ENCODE measurements at regions not wholly inside any gene's neighbourhood (a gene's known extent, or its start where the extent isn't known, plus 50 kb on each side); places are given as distances from the start of the nearest gene placed in this dataset.

- Mint-ChIP-seq H3K9me3 (no peaks in the 10 kb centered on the region), H3K36me3 (ENCODE audit: low read depth) (no peaks in the 10 kb centered on the region), H3K4me3 (no peak overlapping the region), H3K4me1 (ENCODE audit: low read depth) (no peaks in the 10 kb centered on the region), H3K27me3 (peaks cover 1% of the 10 kb centered on the region), H3K27ac (no peak overlapping the region)
- TF ChIP-seq CTCF (IDR thresholded peaks at IDR 0.05) = no peak
- POLR2A ChIA-PET = no interaction called here
- intact Hi-C loops (cut with micrococcal nuclease) = no loop called here
- ATAC-seq (no peak), DNase-seq (no peak)
- CTCF ChIA-PET = no interaction called here
Measured at GRCh38 chr1:166289309-166290050, 122.7 kb upstream of the FAM78B start.

GRCh38 chr1:166295656-166296055 is 128.9 kb upstream of the FAM78B start:
- no peak overlapping the region for H3K27ac Mint-ChIP-seq
- peaks cover 2% of the 10 kb centered on the region for H3K9me3 Mint-ChIP-seq
- no peak for TF ChIP-seq CTCF (IDR thresholded peaks at IDR 0.05)
- intact Hi-C loops (cut with micrococcal nuclease) = no loop called here
- no peak for DNase-seq
- ChIA-PET CTCF (no interaction called here), POLR2A (no interaction called here)
- no peaks in the 10 kb centered on the region for H3K36me3 Mint-ChIP-seq (ENCODE audit: low read depth)
- H3K4me3 Mint-ChIP-seq = no peak overlapping the region
- no peaks in the 10 kb centered on the region for H3K4me1 Mint-ChIP-seq (ENCODE audit: low read depth)
- peaks cover 6% of the 10 kb centered on the region for H3K27me3 Mint-ChIP-seq
- ATAC-seq = no peak

- CTCF ChIA-PET = interaction anchor here (0.7 kb wide), 1 partner anchor 11 kb away, joined by 3 read pairs; no protein-coding TSS in a partner anchor
Measured at GRCh38 chr1:166297993-166298392, 131.2 kb upstream of the FAM78B start.

GRCh38 chr1:166300767-166301166 is 134.0 kb upstream of the FAM78B start:
- no peak for DNase-seq
- Mint-ChIP-seq H3K4me1 (ENCODE audit: low read depth) (no peaks in the 10 kb centered on the region), H3K36me3 (ENCODE audit: low read depth) (no peaks in the 10 kb centered on the region), H3K4me3 (no peak overlapping the region), H3K27ac (no peak overlapping the region), H3K27me3 (peaks cover 6% of the 10 kb centered on the region), H3K9me3 (peaks cover 2% of the 10 kb centered on the region)
- POLR2A ChIA-PET = no interaction called here
- CTCF ChIA-PET = no interaction called here
- intact Hi-C loops (cut with micrococcal nuclease) = no loop called here
- TF ChIP-seq CTCF (IDR thresholded peaks at IDR 0.05) = no peak
- ATAC-seq = no peak

More at GRCh38 chr1:166297993-166298392, 131.2 kb upstream of the FAM78B start:
- TF ChIP-seq CTCF (IDR thresholded peaks at IDR 0.05) = no peak
- Mint-ChIP-seq H3K4me3 (no peak overlapping the region), H3K9me3 (peaks cover 2% of the 10 kb centered on the region), H3K4me1 (ENCODE audit: low read depth) (no peaks in the 10 kb centered on the region), H3K27ac (no peak overlapping the region), H3K36me3 (ENCODE audit: low read depth) (no peaks in the 10 kb centered on the region), H3K27me3 (peaks cover 6% of the 10 kb centered on the region)
- intact Hi-C loops (cut with micrococcal nuclease) = no loop called here
- ATAC-seq (no peak), DNase-seq (no peak)
- POLR2A ChIA-PET = no interaction called here

GRCh38 chr1:166302989-166303758 is 136.4 kb upstream of the FAM78B start:
- POLR2A ChIA-PET = no interaction called here
- H3K36me3 Mint-ChIP-seq (ENCODE audit: low read depth) = no peaks in the 10 kb centered on the region
- no peak for ATAC-seq
- TF ChIP-seq CTCF (IDR thresholded peaks at IDR 0.05) = no peak
- H3K4me3 Mint-ChIP-seq = no peak overlapping the region
- peaks cover 6% of the 10 kb centered on the region for H3K27me3 Mint-ChIP-seq
- H3K9me3 Mint-ChIP-seq = peaks cover 2% of the 10 kb centered on the region
- intact Hi-C loops (cut with micrococcal nuclease) = no loop called here
- H3K27ac Mint-ChIP-seq = no peak overlapping the region
- no peak for DNase-seq
- CTCF ChIA-PET = no interaction called here
- no peaks in the 10 kb centered on the region for H3K4me1 Mint-ChIP-seq (ENCODE audit: low read depth)
